Activated CD8-positive, alpha-beta memory T cell treated with anti-CD3 and anti-CD28 coated beads for 1 hour (primary cell): ENCODE measurements at regions not wholly inside any gene's neighbourhood (a gene's known extent, or its start where the extent isn't known, plus 50 kb on each side); places are given as distances from the start of the nearest gene placed in this dataset.

ENCODE experiments used
- DNase-seq, 2 donors: peaks; one replicate each; pipeline ENCODE4 v3.0.0-alpha.2; 2020; ENCODE audit warnings: low read depth in 1 of 2; ENCODE audit errors: extremely low read depth in 1 of 2

GRCh38 chr15:96390986-96391385 lies 60.5 kb downstream of the NR2F2 start:
- no peak for DNase-seq

GRCh38 chr15:96392380-96393208 lies 62.1 kb downstream of the NR2F2 start:
- DNase-seq, result no peak

- no peak for DNase-seq
Observed at GRCh38 chr15:96393209-96393513, 62.7 kb downstream of the NR2F2 start.

GRCh38 chr15:96395687-96396086 lies 65.2 kb downstream of the NR2F2 start:
- no peak for DNase-seq

- DNase-seq, result no peak
Observed at GRCh38 chr15:96398776-96399175, 68.3 kb downstream of the NR2F2 start.

GRCh38 chr15:96402403-96402802 lies 71.9 kb downstream of the NR2F2 start:
- DNase-seq, result no peak

- DNase-seq, result no peak
Observed at GRCh38 chr15:96403071-96403470, 72.6 kb downstream of the NR2F2 start.

- DNase-seq, result no peak
Observed at GRCh38 chr15:96403932-96404331, 73.4 kb downstream of the NR2F2 start.

GRCh38 chr15:96404560-96404959 lies 74.1 kb downstream of the NR2F2 start:
- DNase-seq, result no peak

GRCh38 chr15:96406291-96406690 lies 75.8 kb downstream of the NR2F2 start:
- DNase-seq, result no peak

GRCh38 chr15:96406701-96407100 lies 76.2 kb downstream of the NR2F2 start:
- DNase-seq, result no peak

GRCh38 chr15:96407482-96407881 lies 77.0 kb downstream of the NR2F2 start:
- DNase-seq, result no peak

- no peak for DNase-seq
Observed at GRCh38 chr15:96408591-96409183, 78.2 kb downstream of the NR2F2 start.

GRCh38 chr15:96409215-96410138 lies 79.0 kb downstream of the NR2F2 start:
- no peak for DNase-seq

GRCh38 chr15:96410175-96411055 lies 79.9 kb downstream of the NR2F2 start:
- no peak for DNase-seq

- DNase-seq, result no peak
Observed at GRCh38 chr15:96411056-96412031, 80.8 kb downstream of the NR2F2 start.

GRCh38 chr15:96412045-96412905 lies 81.8 kb downstream of the NR2F2 start:
- DNase-seq, result no peak

- DNase-seq, result no peak
Observed at GRCh38 chr15:96412906-96413231, 82.4 kb downstream of the NR2F2 start.

GRCh38 chr15:96413657-96414056 lies 83.2 kb downstream of the NR2F2 start:
- no peak for DNase-seq
